ENCODE measurements at regions not wholly inside any gene's neighbourhood (a gene's known extent, or its start where the extent isn't known, plus 50 kb on each side); places are given as distances from the start of the nearest gene placed in this dataset.

DNA sequence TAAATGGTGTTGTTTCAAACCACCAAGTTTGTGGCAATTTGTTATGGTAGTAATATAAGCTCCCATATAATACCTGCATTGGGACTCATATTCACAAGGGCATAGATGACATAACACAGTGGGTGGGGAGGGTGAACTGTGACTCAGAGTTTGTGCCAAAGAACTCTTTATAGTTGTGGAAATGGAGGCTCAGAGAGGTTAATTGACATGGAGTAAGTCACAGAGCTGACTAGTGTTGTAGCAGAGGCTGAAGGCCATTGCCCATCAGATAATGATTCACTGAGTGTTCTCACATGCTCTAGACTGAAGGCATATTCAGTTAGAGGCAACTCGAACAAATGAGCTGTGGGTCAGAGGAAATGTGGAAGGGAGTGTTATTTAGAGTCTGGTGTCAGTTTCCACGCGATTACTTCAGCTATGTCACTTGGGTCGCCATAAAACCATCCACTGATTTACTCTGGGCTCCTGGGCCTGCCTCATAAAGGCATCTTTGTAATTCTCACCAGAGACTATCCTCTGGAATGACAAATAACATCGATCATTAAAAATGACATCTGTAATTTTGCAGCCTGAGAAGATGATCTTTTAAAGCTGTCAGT is 264.7 kb downstream of the CCDC85A start:
- TF ChIP-seq, protein P1, sequence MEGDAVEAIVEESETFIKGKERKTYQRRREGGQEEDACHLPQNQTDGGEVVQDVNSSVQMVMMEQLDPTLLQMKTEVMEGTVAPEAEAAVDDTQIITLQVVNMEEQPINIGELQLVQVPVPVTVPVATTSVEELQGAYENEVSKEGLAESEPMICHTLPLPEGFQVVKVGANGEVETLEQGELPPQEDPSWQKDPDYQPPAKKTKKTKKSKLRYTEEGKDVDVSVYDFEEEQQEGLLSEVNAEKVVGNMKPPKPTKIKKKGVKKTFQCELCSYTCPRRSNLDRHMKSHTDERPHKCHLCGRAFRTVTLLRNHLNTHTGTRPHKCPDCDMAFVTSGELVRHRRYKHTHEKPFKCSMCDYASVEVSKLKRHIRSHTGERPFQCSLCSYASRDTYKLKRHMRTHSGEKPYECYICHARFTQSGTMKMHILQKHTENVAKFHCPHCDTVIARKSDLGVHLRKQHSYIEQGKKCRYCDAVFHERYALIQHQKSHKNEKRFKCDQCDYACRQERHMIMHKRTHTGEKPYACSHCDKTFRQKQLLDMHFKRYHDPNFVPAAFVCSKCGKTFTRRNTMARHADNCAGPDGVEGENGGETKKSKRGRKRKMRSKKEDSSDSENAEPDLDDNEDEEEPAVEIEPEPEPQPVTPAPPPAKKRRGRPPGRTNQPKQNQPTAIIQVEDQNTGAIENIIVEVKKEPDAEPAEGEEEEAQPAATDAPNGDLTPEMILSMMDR (IDR thresholded peaks at IDR 0.05) = no peak
- TF ChIP-seq POLR2A (IDR thresholded peaks at IDR 0.05) = no peak
